OCI-LY7 (cell line): ENCODE measurements at regions not wholly inside any gene's neighbourhood (a gene's known extent, or its start where the extent isn't known, plus 50 kb on each side); places are given as distances from the start of the nearest gene placed in this dataset.

Source experiments
- BruUV-seq: library from RNA; stranded (reverse); fragments of 400-500 nt; replicated peaks from 2 replicates; lab custom pipeline; 2021; lab: Mats Ljungman, UMichigan
- CTCF ChIA-PET: fragments of 300-600 bp; sonication (Branson Sonifier 250); formaldehyde crosslinking; loops from one replicate; lab custom pipeline; 2022; ENCODE audit warnings: antibody characterized with exemption; ENCODE audit not compliant: unreplicated experiment; lab: Charles Lee
- POLR2A ChIA-PET: fragments of 300-600 bp; sonication (Branson Sonifier 250); formaldehyde crosslinking; loops from one replicate; lab custom pipeline; 2022; ENCODE audit warnings: antibody characterized with exemption; lab: Charles Lee
- DNase-seq: peaks from one replicate; pipeline ENCODE4 v3.0.0-alpha.2; 2015; ENCODE audit warnings: low spot score
- H2AFZ ChIP-seq: fragments of 200-600 bp; sonication (generic), shearing (Covaris generic); 2 replicates; pipeline ENCODE4 v1.6.1; 2014; ENCODE audit warnings: mild to moderate bottlenecking, antibody characterized with exemption, low read length, moderate library complexity
- H3K27ac ChIP-seq: fragments of 200-600 bp; sonication (generic); 2 replicates; pipeline ENCODE4 v1.5.1; 2014; ENCODE audit warnings: mixed run types, low read depth, mild to moderate bottlenecking, moderate library complexity, low read length, inconsistent platforms; ENCODE audit not compliant: poor library complexity, severe bottlenecking
- H3K36me3 ChIP-seq: fragments of 200-600 bp; sonication (generic); 2 replicates; pipeline ENCODE4 v1.6.1; 2014; ENCODE audit warnings: mild to moderate bottlenecking, antibody characterized with exemption, low read length, moderate library complexity, mixed read lengths; ENCODE audit not compliant: insufficient read depth
- H3K4me1 ChIP-seq: fragments of 200-600 bp; sonication (generic); 2 replicates; pipeline ENCODE4 v1.5.1; 2014; ENCODE audit warnings: mild to moderate bottlenecking, low read length; ENCODE audit not compliant: insufficient read depth, poor library complexity, severe bottlenecking
- H3K4me2 ChIP-seq: fragments of 200-600 bp; sonication (generic); 2 replicates; pipeline ENCODE4 v1.6.1; 2014; ENCODE audit warnings: mild to moderate bottlenecking, low read length
- H3K4me3 ChIP-seq: fragments of 200-600 bp; sonication (generic); 2 replicates; pipeline ENCODE4 v1.5.1; 2014; ENCODE audit warnings: mild to moderate bottlenecking, low read depth, low read length; ENCODE audit not compliant: poor library complexity, severe bottlenecking
- H3K79me2 ChIP-seq: fragments of 200-600 bp; sonication (generic); 2 replicates; pipeline ENCODE4 v1.6.1; 2016; ENCODE audit warnings: low read depth, mild to moderate bottlenecking, low read length, moderate library complexity, mixed read lengths; ENCODE audit not compliant: insufficient read depth
- H3K9me2 ChIP-seq: fragments of 200-600 bp; sonication (generic); 2 replicates; pipeline ENCODE4 v1.6.1; 2016; ENCODE audit warnings: mild to moderate bottlenecking, low read length, mixed read lengths; ENCODE audit not compliant: insufficient read depth
- H3K9me3 ChIP-seq: fragments of 200-600 bp; sonication (generic); 2 replicates; pipeline ENCODE4 v1.6.1; 2014; ENCODE audit warnings: mild to moderate bottlenecking, mixed run types, low read length, mixed read lengths
- H4K20me1 ChIP-seq: fragments of 200-600 bp; sonication (generic); 2 replicates; pipeline ENCODE4 v1.6.1; 2014; ENCODE audit warnings: mild to moderate bottlenecking, antibody characterized with exemption, low read length, moderate library complexity, mixed read lengths; ENCODE audit not compliant: insufficient read depth
- CTCF ChIP-seq: fragments of 200-600 bp; sonication (generic); conservative IDR thresholded peaks from 2 replicates; pipeline ENCODE4 v1.5.1; 2014; ENCODE audit warnings: mild to moderate bottlenecking, antibody characterized with exemption, low read length, moderate library complexity, mixed read lengths
- EZH2phosphoT487 ChIP-seq: fragments of 200-600 bp; sonication (generic); IDR thresholded peaks from 2 replicates; pipeline ENCODE4 v1.6.1; 2018; ENCODE audit warnings: low read depth, borderline replicate concordance, mild to moderate bottlenecking, mixed run types, antibody characterized with exemption, low read length, moderate library complexity, mixed read lengths
- intact Hi-C: fragments of 100-400 bp; cut with micrococcal nuclease; formaldehyde crosslinking; loops from one replicate; pipeline ENCODE4 v1.10.0; 2022; ENCODE audit not compliant: unreplicated experiment

- Histone ChIP-seq H3K4me2 (no peak overlapping the region), H3K79me2 (no peaks in the 10 kb centered on the region), H3K27ac (no peak overlapping the region), H3K9me3 (no peaks in the 10 kb centered on the region), H3K36me3 (no peaks in the 10 kb centered on the region), H3K9me2 (no peaks in the 10 kb centered on the region), H2AFZ (no peak overlapping the region), H3K4me1 (no peaks in the 10 kb centered on the region), H3K4me3 (no peak overlapping the region), H4K20me1 (no peaks in the 10 kb centered on the region)
- POLR2A ChIA-PET = interaction anchor here (0.6 kb wide), 1 partner anchor 548 kb away, joined by 3 read pairs; no protein-coding TSS in a partner anchor
- no TSS peak for BruUV-seq
- intact Hi-C loops = no loop called here
- TF ChIP-seq EZH2phosphoT487 (no peak), CTCF (no peak)
- CTCF ChIA-PET = no interaction called here
- no peak for DNase-seq
Observed at GRCh38 chr6:122141246-122141645, 258.2 kb upstream of the HSF2 start.

DNA sequence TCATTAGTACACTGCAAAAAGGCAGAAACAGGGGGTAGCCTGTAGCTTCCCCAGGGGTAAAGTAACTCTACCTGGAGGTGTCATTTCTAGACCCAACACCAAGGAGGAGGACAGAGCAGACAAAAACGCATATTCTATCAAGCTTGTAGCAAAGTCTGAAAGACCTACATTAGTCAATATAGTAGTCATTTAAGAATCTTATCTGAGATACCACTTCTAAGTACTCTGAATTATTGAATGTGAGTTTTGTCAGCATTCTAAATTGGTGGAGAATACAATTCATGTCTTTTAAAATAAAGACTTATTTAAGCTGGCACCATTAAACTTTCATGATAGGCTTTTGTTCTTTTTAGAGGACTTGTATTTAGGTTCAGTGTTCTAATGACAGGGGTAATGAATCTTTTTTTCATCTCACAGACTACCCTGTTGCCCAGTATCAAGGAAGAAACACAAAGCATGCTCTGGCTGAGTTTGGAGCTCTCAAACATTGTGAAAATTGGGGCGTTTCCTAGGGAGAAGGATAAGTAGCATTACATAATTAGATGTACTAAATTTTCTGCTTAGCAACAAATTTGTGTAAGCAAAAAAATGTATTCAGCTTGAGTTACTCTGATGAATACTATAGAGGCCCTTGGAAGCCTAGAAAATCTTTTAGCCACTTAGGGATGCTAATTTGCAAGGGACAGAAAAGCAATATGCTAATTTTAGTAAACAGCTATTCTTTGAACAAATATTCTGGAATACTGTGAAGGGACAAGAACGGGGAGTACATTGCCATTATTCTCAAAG, 255.4 kb upstream of the HSF2 start:
- Histone ChIP-seq H3K4me1 (no peaks in the 10 kb centered on the region), H3K4me3 (no peak overlapping the region), H4K20me1 (no peaks in the 10 kb centered on the region), H3K4me2 (no peak overlapping the region), H3K27ac (no peak overlapping the region), H3K36me3 (no peaks in the 10 kb centered on the region), H3K9me2 (no peaks in the 10 kb centered on the region), H2AFZ (no peak overlapping the region), H3K79me2 (no peaks in the 10 kb centered on the region), H3K9me3 (no peaks in the 10 kb centered on the region)
- ChIA-PET CTCF (no interaction called here), POLR2A (interaction anchor here (0.7 to 1.0 kb wide), 3 partner anchors 7 to 1062 kb away, joined by 3 read pairs; no protein-coding TSS in a partner anchor)
- no TSS peak for BruUV-seq
- DNase-seq = no peak
- no peak for TF ChIP-seq EZH2phosphoT487
- no peak for TF ChIP-seq CTCF
- intact Hi-C loops = no loop called here

- intact Hi-C loops = no loop called here
- Histone ChIP-seq H3K4me1 (no peaks in the 10 kb centered on the region), H3K36me3 (no peaks in the 10 kb centered on the region), H3K4me3 (no peak overlapping the region), H3K4me2 (no peak overlapping the region), H3K79me2 (no peaks in the 10 kb centered on the region), H3K9me3 (no peaks in the 10 kb centered on the region), H2AFZ (no peak overlapping the region), H3K9me2 (no peaks in the 10 kb centered on the region), H3K27ac (no peak overlapping the region), H4K20me1 (no peaks in the 10 kb centered on the region)
- POLR2A ChIA-PET = no interaction called here
- BruUV-seq = no TSS peak
- DNase-seq = no peak
- CTCF ChIA-PET = no interaction called here
- TF ChIP-seq CTCF (no peak), EZH2phosphoT487 (no peak)
Observed at GRCh38 chr6:122145246-122145645, 254.2 kb upstream of the HSF2 start.
